GM18502 (cell line): ENCODE measurements at regions not wholly inside any gene's neighbourhood (a gene's known extent, or its start where the extent isn't known, plus 50 kb on each side); places are given as distances from the start of the nearest gene placed in this dataset.

Source experiments
- ATAC-seq: cut with Tn5 transposase; IDR thresholded peaks from one replicate; pipeline ENCODE4 v1.9.1; 2021; ENCODE audit warnings: mild to moderate bottlenecking; ENCODE audit not compliant: unreplicated experiment, poor library complexity

- ATAC-seq, result no peak
Observed at GRCh38 chr16:86051368-86052114, 152.6 kb downstream of the IRF8 start.

DNA sequence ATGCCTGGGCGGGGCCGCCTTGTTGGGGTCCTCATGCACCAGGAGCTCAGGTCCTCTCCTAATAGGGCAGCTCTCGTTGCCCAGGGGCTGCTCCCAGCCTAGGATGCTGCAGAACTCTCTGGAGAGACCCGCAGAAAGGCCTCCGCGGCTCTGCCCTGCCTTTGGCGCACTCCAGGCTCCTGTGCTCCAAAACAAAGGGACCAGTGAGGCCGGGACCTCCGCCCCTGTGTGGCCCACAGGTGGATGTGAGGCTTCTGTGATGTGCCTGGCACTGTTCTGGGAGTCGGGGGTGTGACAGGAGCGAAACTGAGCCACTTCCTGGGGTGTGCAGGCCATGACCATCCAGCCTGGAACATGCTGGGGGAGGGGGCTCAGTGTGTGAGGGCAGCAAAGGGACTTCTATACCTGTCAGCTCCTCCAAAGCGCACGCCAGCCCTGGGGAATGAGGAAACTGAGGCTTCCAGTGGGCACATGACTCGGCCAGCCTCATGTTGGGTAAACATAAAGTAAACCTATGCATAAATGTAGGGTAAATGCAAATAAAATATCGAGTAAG is 153.2 kb downstream of the IRF8 start:
- ATAC-seq, result no peak

DNA sequence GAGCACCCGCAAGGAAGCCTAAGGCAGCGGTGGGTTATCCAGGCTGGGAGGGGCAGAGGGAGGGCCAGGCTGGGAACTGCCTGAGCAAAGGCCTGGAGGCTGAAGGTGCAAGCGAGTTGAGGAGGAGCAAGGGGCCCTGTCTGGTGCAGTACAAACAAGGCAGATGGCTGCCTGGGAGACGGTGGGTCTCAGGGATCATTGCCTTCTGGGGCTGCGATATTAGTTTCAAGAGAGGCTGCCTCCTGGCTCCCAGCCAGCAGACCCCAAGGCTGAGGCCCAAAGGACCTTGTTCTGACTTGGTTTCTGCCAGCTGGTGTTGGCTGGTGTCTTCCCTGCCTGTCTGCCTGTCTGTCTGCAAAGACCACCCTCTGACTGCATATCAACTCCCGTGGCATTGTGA is 154.0 kb downstream of the IRF8 start:
- ATAC-seq, result no peak

- no peak for ATAC-seq
Observed at GRCh38 chr16:86059253-86060171, 160.6 kb downstream of the IRF8 start.

GRCh38 chr16:86060381-86061317 is 161.7 kb downstream of the IRF8 start:
- ATAC-seq, result no peak

- ATAC-seq, result no peak
Observed at GRCh38 chr16:86061318-86061695, 162.3 kb downstream of the IRF8 start.

DNA sequence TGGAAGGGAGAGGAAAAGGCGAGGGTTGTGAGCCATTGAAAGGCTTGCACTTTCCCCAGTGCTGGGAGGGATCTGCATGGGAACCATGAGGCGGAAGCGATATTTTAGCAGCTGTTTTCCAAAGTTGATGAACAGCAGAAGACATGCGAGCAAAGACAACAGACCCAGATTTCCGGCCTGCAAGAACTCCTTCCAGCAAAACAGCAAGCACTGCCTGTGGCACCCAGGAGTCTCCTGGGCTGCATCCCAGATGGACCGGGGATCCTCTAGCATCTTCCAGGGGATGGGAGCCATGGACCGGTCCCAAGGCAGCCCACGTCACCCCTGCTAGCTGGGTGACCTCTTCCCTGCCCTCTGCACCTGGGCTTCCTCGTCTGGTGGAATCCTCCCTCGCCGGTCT is 162.8 kb downstream of the IRF8 start:
- ATAC-seq, result no peak

GRCh38 chr16:86062271-86062965 is 163.5 kb downstream of the IRF8 start:
- ATAC-seq, result no peak

- no peak for ATAC-seq
Observed at GRCh38 chr16:86063760-86064405, 164.9 kb downstream of the IRF8 start.

- no peak for ATAC-seq
Observed at GRCh38 chr16:86064431-86065250, 165.7 kb downstream of the IRF8 start.

GRCh38 chr16:86065711-86066110 is 166.7 kb downstream of the IRF8 start:
- no peak for ATAC-seq

- ATAC-seq, result no peak
Observed at GRCh38 chr16:86066811-86067210, 167.8 kb downstream of the IRF8 start.

- no peak for ATAC-seq
Observed at GRCh38 chr16:86067516-86067915, 168.6 kb downstream of the IRF8 start.

- no peak for ATAC-seq
Observed at GRCh38 chr16:86067936-86068335, 169.0 kb downstream of the IRF8 start.

DNA sequence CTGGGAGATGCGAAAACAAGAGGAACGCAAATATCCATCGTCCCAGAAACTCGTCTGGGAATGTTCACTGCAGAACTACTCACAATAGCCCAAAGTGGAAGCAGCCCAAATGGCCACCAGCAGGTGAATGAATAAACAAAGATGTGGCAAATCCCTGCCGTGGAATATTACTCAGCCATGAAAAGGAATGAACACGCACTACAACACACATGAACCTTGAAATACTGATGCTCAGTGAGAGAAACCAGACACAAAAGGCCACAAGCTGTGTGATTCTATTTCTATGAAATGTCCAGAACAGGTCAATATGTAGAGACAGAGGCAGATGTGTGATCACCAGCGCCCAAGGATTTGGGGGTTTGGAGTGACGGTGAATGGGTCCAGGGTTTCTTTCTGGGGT is 169.8 kb downstream of the IRF8 start:
- ATAC-seq, result no peak

DNA sequence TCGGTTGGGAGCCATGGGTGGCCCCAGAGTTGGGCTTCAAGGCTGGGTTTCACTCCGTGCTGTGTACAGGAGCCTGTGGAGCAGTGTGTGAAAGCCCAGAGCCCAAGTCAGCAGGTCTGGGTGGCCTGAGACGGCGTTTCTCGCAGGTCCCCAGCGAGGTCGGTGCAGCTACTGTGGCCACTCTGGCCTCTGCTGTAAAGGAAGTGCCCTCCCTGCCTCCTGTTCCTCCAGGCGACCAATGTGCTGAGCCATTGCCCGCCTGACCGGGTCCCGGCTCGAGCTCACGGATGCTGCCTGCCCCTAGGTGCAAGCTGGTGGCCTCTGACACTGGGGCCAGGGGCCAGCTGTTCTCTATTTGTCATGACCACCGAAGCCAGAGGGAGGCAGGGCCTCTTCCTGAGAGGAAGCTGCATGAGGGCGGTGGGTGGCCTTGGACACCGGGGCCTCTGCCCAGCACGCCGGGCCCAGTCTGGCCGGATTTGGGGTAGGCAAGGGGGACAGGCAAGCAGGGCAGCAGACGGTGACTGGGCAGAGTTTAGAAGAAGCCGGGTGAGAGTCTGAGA is 170.9 kb downstream of the IRF8 start:
- no peak for ATAC-seq

DNA sequence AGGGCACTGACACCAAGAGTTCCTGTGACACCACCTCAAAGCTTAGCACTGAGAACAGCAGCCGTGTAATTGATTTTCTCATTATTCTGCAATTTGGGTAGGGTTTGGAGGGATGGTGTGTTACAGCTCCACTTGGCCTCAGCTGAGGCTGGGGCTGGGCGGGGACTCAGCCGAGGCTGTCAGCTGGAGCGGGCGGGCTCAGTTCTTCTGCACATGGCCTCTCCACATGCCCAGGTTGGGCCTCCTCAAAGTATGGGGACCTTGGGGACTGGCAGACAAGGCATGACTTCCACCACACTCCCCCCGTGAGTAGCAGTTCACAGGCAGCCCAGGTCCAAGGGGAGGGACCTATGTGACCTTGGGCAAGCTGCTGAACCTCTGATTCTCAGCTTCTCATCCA is 171.5 kb downstream of the IRF8 start:
- no peak for ATAC-seq

DNA sequence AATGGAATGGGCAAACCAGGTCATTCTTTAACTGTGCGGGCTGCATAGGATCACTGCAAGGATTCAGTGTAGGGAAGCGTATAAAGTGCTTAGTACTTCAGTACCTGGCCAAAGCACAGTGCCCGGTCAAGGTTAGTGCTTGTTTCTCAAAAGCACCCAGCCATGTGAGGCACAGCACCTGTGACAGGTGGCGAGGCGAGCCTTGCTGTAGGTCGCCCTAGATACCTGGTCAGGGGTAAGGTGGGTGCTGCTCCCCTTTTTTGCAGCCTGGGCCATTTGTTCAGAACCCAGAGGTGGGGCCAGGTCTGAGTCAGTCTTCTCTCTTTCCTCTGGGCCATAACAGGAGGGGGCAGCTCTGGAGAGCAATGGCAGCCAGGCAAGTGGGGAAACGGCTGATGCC is 172.0 kb downstream of the IRF8 start:
- ATAC-seq, result no peak
